ENCODE measurements at regions not wholly inside any gene's neighbourhood (a gene's known extent, or its start where the extent isn't known, plus 50 kb on each side); places are given as distances from the start of the nearest gene placed in this dataset.

DNA sequence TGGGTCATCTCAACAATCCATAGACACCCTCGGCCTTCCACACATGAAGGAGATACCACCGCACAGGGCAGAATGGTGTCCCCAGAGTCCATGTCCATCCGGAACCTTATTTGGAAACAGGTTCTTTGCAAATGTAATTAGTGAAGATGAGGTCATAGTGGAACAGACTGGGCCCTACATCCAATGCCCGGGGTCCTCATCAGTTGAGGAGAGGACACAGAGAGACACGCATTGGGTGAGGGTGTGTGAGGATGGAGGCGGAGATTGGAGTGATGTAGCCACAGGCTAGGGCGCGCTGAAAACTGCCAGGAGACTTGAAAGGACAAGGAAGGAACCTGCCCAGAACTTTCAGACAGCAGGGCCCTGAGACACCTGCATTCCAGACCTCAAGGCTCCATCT lies 169.4 kb downstream of the ENGASE start:
- Histone ChIP-seq H3K4me1 (no peaks in the 10 kb centered on the region), H3K36me3 (no peaks in the 10 kb centered on the region), H3K27ac (no peak overlapping the region), H3K4me3 (no peak overlapping the region), H3K27me3 (no peaks in the 10 kb centered on the region), H3K9me3 (no peaks in the 10 kb centered on the region)
- TF ChIP-seq CTCF (IDR thresholded peaks at IDR 0.05) = no peak
- intact Hi-C loops (cut with DNase I; ENCODE audit: low total_unique reads) = no loop called here
- DNase-seq = no peak

GRCh38 chr17:79243603-79243990 lies 169.0 kb downstream of the ENGASE start:
- Histone ChIP-seq H3K4me1 (no peaks in the 10 kb centered on the region), H3K36me3 (no peaks in the 10 kb centered on the region), H3K4me3 (no peak overlapping the region), H3K27me3 (no peaks in the 10 kb centered on the region), H3K9me3 (no peaks in the 10 kb centered on the region), H3K27ac (no peak overlapping the region)
- no peak for DNase-seq
- no peak for TF ChIP-seq POLR2A (IDR thresholded peaks at IDR 0.05)
- intact Hi-C loops (cut with DNase I; ENCODE audit: low total_unique reads) = no loop called here

- DNase-seq = no peak
- Histone ChIP-seq H3K4me1 (no peaks in the 10 kb centered on the region), H3K27ac (no peak overlapping the region), H3K27me3 (no peaks in the 10 kb centered on the region), H3K9me3 (no peaks in the 10 kb centered on the region), H3K36me3 (no peaks in the 10 kb centered on the region), H3K4me3 (no peak overlapping the region)
- intact Hi-C loops (cut with DNase I; ENCODE audit: low total_unique reads) = no loop called here
- no peak for TF ChIP-seq POLR2A (IDR thresholded peaks at IDR 0.05)
- no peak for TF ChIP-seq CTCF (IDR thresholded peaks at IDR 0.05)
Observed at GRCh38 chr17:79242873-79243602, 168.4 kb downstream of the ENGASE start.

GRCh38 chr17:79242393-79242792 lies 167.8 kb downstream of the ENGASE start:
- Histone ChIP-seq H3K36me3 (no peaks in the 10 kb centered on the region), H3K27me3 (no peaks in the 10 kb centered on the region), H3K27ac (no peak overlapping the region), H3K9me3 (no peaks in the 10 kb centered on the region), H3K4me1 (no peaks in the 10 kb centered on the region), H3K4me3 (no peak overlapping the region)
- intact Hi-C loops (cut with DNase I; ENCODE audit: low total_unique reads) = no loop called here
- no peak for DNase-seq
- TF ChIP-seq POLR2A (IDR thresholded peaks at IDR 0.05) (no peak), CTCF (IDR thresholded peaks at IDR 0.05) (no peak)

- H3K4me3 ChIP-seq = no peak overlapping the region
- H3K27me3 ChIP-seq = no peaks in the 10 kb centered on the region
- intact Hi-C loops (cut with DNase I; ENCODE audit: low total_unique reads) = no loop called here
- no peak for DNase-seq
- H3K9me3 ChIP-seq = no peaks in the 10 kb centered on the region
- H3K4me1 ChIP-seq = no peaks in the 10 kb centered on the region
- H3K36me3 ChIP-seq = no peaks in the 10 kb centered on the region
- TF ChIP-seq POLR2A (IDR thresholded peaks at IDR 0.05) (no peak), CTCF (IDR thresholded peaks at IDR 0.05) (no peak)
- no peak overlapping the region for H3K27ac ChIP-seq
Observed at GRCh38 chr17:79241616-79242015, 167.0 kb downstream of the ENGASE start.

DNA sequence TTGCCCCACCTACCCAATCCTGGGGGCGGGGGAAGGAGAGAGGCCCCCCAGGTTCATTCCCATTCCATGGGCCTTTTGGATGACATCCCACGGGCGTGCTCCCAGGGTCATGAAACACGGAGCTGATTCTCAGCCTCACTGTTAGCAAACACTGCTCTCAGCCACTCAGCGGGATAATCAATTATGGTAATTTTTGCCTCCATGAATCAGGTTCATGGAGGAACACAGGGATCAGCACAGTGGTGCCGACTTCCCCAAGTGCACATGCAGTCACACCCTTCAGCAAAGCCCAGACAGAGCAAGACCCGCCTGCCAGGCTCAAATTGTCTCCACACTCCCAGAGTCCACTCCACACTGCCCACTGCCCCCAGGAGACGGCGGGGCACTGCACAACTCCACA lies 164.6 kb downstream of the ENGASE start:
- Histone ChIP-seq H3K4me1 (no peaks in the 10 kb centered on the region), H3K36me3 (no peaks in the 10 kb centered on the region), H3K27me3 (no peaks in the 10 kb centered on the region), H3K9me3 (no peaks in the 10 kb centered on the region), H3K4me3 (no peak overlapping the region), H3K27ac (no peak overlapping the region)
- no peak for TF ChIP-seq POLR2A (IDR thresholded peaks at IDR 0.05)
- TF ChIP-seq CTCF (IDR thresholded peaks at IDR 0.05) = no peak
- no peak for DNase-seq
- intact Hi-C loops (cut with DNase I; ENCODE audit: low total_unique reads) = no loop called here

Measured in uterus (tissue), 3 donors.